ENCODE measurements at regions not wholly inside any gene's neighbourhood (a gene's known extent, or its start where the extent isn't known, plus 50 kb on each side); places are given as distances from the start of the nearest gene placed in this dataset.

- TF ChIP-seq CHD7 (IDR thresholded peaks at IDR 0.05; ENCODE audit: insufficient replicate concordance, low read length) (no peak), EGR1 (IDR thresholded peaks at IDR 0.05; ENCODE audit: borderline replicate concordance, low read depth, low read length) (no peak), RFX5 (IDR thresholded peaks at IDR 0.05; ENCODE audit: borderline replicate concordance, low read depth, low read length) (no peak), CREB1 (IDR thresholded peaks at IDR 0.05) (no peak), SIN3A (conservative IDR thresholded peaks at IDR 0.05 in 1 of 2, IDR thresholded peaks at IDR 0.05 in 1 of 2; ENCODE audit: low read depth in 1 of 2, low read length in 2 of 2) (no peak), FOSL1 (IDR thresholded peaks at IDR 0.05; ENCODE audit: insufficient read depth, low read depth, low read length) (no peak), CBX8 (IDR thresholded peaks at IDR 0.05; ENCODE audit: borderline replicate concordance, low read depth, low read length) (no peak), CBX5 (IDR thresholded peaks at IDR 0.05; ENCODE audit: low read depth, low read length) (no peak), ATF2 (IDR thresholded peaks at IDR 0.05; ENCODE audit: low read length) (no peak)
Observed at GRCh38 chrX:85666471-85666870, 287.0 kb upstream of the POF1B start (continued).
